ENCODE measurements at regions not wholly inside any gene's neighbourhood (a gene's known extent, or its start where the extent isn't known, plus 50 kb on each side); places are given as distances from the start of the nearest gene placed in this dataset.

DNA sequence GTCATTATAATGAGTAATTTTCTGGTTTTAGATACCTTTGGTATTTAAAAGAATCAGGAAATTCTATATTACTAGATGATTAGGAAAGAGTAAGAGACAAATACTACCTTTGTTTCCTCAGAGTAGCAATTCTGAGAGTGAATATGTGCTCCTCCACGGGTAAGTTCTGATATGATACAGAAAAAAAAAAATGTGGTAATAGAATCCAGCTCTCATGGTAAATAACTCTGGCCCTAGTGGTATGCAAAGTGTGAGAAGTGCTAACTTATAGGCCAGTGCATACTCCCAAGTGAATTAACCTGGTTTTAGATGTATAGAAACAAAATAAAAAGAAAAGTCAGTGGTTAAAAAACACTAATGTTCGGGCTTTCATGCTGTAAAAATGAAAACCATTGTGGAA lies 512.6 kb upstream of the SEMA3D start:
- POLR2A ChIA-PET, result no interaction called here
- Histone ChIP-seq H3K27ac (ENCODE audit: low read length in 2 of 2) (no peak overlapping the region), H3K4me2 (replicated peaks; ENCODE audit: low read depth, low read length, poor library complexity, severe bottlenecking) (no peak overlapping the region), H2AFZ (ENCODE audit: insufficient read depth, low read depth, low read length, poor library complexity, severe bottlenecking) (no peak overlapping the region), H4K20me1 (ENCODE audit: control insufficient read depth, insufficient read depth, low read length, poor library complexity, severe bottlenecking) (no peaks in the 10 kb centered on the region), H3K9ac (ENCODE audit: low read length) (no peak overlapping the region), H3K79me2 (ENCODE audit: control insufficient read depth, insufficient read depth, low read length) (no peaks in the 10 kb centered on the region), H3K36me3 (replicated peaks in 1 of 2; ENCODE audit: control extremely low read depth in 1 of 2, control insufficient read depth in 1 of 2, extremely low read depth in 1 of 2, insufficient read depth in 2 of 2, low read length in 1 of 2) (no peaks in the 10 kb centered on the region), H3K4me3 (ENCODE audit: control extremely low read depth in 1 of 5, extremely low read depth in 1 of 5, insufficient read depth in 1 of 5, low read depth in 2 of 5, low read length in 4 of 5) (no peak overlapping the region), H3K9me3 (ENCODE audit: control extremely low read depth in 1 of 3, control insufficient read depth in 2 of 3, insufficient read depth in 1 of 3, low read length in 2 of 3) (no peaks in the 10 kb centered on the region), H3K4me1 (ENCODE audit: control insufficient read depth in 2 of 2, insufficient read depth in 2 of 2, low read length in 2 of 2) (no peaks in the 10 kb centered on the region), H3K27me3 (replicated peaks in 1 of 4; ENCODE audit: control extremely low read depth in 1 of 4, control insufficient read depth in 3 of 4, insufficient read depth in 4 of 4, low read length in 3 of 4) (no peaks in the 10 kb centered on the region)
- Mint-ChIP-seq H3K4me1 (no peaks in the 10 kb centered on the region), H3K9me3 (ENCODE audit: insufficient read depth) (no peaks in the 10 kb centered on the region), H3K27ac (no peak overlapping the region), H3K4me3 (no peak overlapping the region), H3K27me3 (no peaks in the 10 kb centered on the region)
- CTCF ChIA-PET, result no interaction called here
- TF ChIP-seq EZH2 (IDR thresholded peaks at IDR 0.05; ENCODE audit: borderline replicate concordance, insufficient read depth, low read depth, low read length, poor library complexity, severe bottlenecking), result no peak
- TF ChIP-seq, protein P1, sequence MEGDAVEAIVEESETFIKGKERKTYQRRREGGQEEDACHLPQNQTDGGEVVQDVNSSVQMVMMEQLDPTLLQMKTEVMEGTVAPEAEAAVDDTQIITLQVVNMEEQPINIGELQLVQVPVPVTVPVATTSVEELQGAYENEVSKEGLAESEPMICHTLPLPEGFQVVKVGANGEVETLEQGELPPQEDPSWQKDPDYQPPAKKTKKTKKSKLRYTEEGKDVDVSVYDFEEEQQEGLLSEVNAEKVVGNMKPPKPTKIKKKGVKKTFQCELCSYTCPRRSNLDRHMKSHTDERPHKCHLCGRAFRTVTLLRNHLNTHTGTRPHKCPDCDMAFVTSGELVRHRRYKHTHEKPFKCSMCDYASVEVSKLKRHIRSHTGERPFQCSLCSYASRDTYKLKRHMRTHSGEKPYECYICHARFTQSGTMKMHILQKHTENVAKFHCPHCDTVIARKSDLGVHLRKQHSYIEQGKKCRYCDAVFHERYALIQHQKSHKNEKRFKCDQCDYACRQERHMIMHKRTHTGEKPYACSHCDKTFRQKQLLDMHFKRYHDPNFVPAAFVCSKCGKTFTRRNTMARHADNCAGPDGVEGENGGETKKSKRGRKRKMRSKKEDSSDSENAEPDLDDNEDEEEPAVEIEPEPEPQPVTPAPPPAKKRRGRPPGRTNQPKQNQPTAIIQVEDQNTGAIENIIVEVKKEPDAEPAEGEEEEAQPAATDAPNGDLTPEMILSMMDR (IDR thresholded peaks at IDR 0.05), result no peak
- ATAC-seq (ENCODE audit: low read depth), result no peak
- intact Hi-C loops (cut with micrococcal nuclease), result no loop called here
- WGBS (ENCODE audit: insufficient coverage), result 86% methylated on average over 2 of the region's 2 CpGs
- DNase-seq, result no peak

DNA sequence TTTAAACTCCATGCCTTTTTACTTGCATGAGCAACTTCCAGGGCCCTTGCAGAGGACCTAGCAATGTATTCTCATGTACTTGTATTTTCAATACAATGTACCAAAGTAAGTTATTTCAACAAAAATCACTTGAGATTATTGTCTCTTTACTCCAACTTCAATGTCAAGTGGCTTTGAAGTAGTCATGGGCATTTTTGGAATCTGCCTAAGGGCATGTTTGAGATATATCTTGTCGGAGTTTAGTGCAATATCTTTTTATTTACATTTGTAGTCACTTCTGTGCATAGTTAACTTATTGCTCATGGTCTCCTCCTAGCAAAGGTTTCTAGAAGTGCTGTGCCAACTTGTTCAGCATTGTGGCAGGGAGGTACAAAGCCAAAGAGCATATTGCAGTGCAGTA lies 508.7 kb upstream of the SEMA3D start:
- intact Hi-C loops (cut with micrococcal nuclease), result no loop called here
- Histone ChIP-seq H3K4me3 (ENCODE audit: control extremely low read depth in 1 of 5, extremely low read depth in 1 of 5, insufficient read depth in 1 of 5, low read depth in 2 of 5, low read length in 4 of 5) (no peak overlapping the region), H2AFZ (ENCODE audit: insufficient read depth, low read depth, low read length, poor library complexity, severe bottlenecking) (no peak overlapping the region), H3K9me3 (ENCODE audit: control extremely low read depth in 1 of 3, control insufficient read depth in 2 of 3, insufficient read depth in 1 of 3, low read length in 2 of 3) (no peaks in the 10 kb centered on the region), H3K9ac (ENCODE audit: low read length) (no peak overlapping the region), H3K36me3 (replicated peaks in 1 of 2; ENCODE audit: control extremely low read depth in 1 of 2, control insufficient read depth in 1 of 2, extremely low read depth in 1 of 2, insufficient read depth in 2 of 2, low read length in 1 of 2) (no peaks in the 10 kb centered on the region), H4K20me1 (ENCODE audit: control insufficient read depth, insufficient read depth, low read length, poor library complexity, severe bottlenecking) (no peaks in the 10 kb centered on the region), H3K4me2 (replicated peaks; ENCODE audit: low read depth, low read length, poor library complexity, severe bottlenecking) (no peak overlapping the region), H3K27me3 (replicated peaks in 1 of 4; ENCODE audit: control extremely low read depth in 1 of 4, control insufficient read depth in 3 of 4, insufficient read depth in 4 of 4, low read length in 3 of 4) (no peaks in the 10 kb centered on the region), H3K79me2 (ENCODE audit: control insufficient read depth, insufficient read depth, low read length) (no peaks in the 10 kb centered on the region), H3K27ac (ENCODE audit: low read length in 2 of 2) (no peak overlapping the region), H3K4me1 (ENCODE audit: control insufficient read depth in 2 of 2, insufficient read depth in 2 of 2, low read length in 2 of 2) (no peaks in the 10 kb centered on the region)
- Mint-ChIP-seq H3K9me3 (ENCODE audit: insufficient read depth) (no peaks in the 10 kb centered on the region), H3K27ac (no peak overlapping the region), H3K4me3 (no peak overlapping the region), H3K27me3 (no peaks in the 10 kb centered on the region), H3K4me1 (no peaks in the 10 kb centered on the region)
- WGBS (ENCODE audit: insufficient coverage), result no CpG with 5 or more reads among the region's 1 CpG
- ATAC-seq (ENCODE audit: low read depth) (no peak), DNase-seq (no peak)
- ChIA-PET CTCF (no interaction called here), POLR2A (no interaction called here)
- TF ChIP-seq, protein P1 (IDR thresholded peaks at IDR 0.05), result no peak
- no peak for TF ChIP-seq EZH2 (IDR thresholded peaks at IDR 0.05; ENCODE audit: borderline replicate concordance, insufficient read depth, low read depth, low read length, poor library complexity, severe bottlenecking)
